ENCODE measurements at regions not wholly inside any gene's neighbourhood (a gene's known extent, or its start where the extent isn't known, plus 50 kb on each side); places are given as distances from the start of the nearest gene placed in this dataset.

DNA sequence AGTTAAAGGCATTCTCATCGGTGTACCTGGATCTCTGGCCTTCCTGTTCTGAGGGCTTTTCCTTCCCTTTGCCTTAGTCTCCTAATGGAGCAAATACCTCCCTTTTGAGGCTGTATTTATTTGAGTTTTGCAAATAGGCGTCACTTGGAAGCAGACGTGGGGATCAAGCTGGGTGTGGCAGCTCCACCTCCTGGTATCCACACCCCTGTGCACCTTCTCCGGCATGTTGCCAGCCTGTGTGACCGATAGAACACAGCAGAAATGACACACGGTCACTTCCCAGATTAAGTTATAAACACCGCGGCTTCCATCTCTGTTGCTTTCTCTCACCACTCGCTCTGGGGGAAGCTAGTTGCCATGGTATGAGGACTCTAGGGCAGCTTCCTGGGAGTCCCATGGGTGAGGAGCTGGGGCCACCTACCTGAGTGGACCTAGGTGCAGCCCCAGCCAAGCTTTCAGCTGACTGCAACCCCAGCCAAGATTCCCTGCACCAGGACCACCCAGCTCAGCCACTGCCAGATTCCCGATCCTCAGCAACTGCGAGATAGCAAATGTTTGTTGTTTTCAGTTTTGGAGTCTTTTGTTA, 214.4 kb upstream of the MVB12B start:
- intact Hi-C loops (cut with DNase I, micrococcal nuclease) = no loop called here
- H3K4me1 ChIP-seq (ENCODE audit: insufficient read depth, low read length) = no peaks in the 10 kb centered on the region
- H3K9me3 Mint-ChIP-seq = no peaks in the 10 kb centered on the region
- CTCF ChIA-PET = no interaction called here
- DNase-seq (no peak), ATAC-seq (ENCODE audit: poor library complexity) (no peak)
- no peak overlapping the region for H3K4me3 ChIP-seq (ENCODE audit: low read length)
- H3K36me3 Mint-ChIP-seq (ENCODE audit: low read depth) = no peaks in the 10 kb centered on the region
- no peak overlapping the region for H3K27ac ChIP-seq (ENCODE audit: low read depth in 1 of 2, low read length in 2 of 2)
- H3K4me3 Mint-ChIP-seq = no peak overlapping the region
- peaks cover 0 to 6% of the 10 kb centered on the region in 2 experiments for H3K9me3 ChIP-seq (ENCODE audit: control insufficient read depth in 1 of 2, insufficient read depth in 1 of 2, low read length in 2 of 2)
- H3K27me3 ChIP-seq (ENCODE audit: control insufficient read depth in 1 of 2, insufficient read depth in 2 of 2, low read length in 2 of 2) = peaks cover 2 to 4% of the 10 kb centered on the region in 2 experiments
- H3K27ac Mint-ChIP-seq = no peak overlapping the region
- TF ChIP-seq, protein P1, sequence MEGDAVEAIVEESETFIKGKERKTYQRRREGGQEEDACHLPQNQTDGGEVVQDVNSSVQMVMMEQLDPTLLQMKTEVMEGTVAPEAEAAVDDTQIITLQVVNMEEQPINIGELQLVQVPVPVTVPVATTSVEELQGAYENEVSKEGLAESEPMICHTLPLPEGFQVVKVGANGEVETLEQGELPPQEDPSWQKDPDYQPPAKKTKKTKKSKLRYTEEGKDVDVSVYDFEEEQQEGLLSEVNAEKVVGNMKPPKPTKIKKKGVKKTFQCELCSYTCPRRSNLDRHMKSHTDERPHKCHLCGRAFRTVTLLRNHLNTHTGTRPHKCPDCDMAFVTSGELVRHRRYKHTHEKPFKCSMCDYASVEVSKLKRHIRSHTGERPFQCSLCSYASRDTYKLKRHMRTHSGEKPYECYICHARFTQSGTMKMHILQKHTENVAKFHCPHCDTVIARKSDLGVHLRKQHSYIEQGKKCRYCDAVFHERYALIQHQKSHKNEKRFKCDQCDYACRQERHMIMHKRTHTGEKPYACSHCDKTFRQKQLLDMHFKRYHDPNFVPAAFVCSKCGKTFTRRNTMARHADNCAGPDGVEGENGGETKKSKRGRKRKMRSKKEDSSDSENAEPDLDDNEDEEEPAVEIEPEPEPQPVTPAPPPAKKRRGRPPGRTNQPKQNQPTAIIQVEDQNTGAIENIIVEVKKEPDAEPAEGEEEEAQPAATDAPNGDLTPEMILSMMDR (IDR thresholded peaks at IDR 0.05) = no peak
- POLR2A ChIA-PET = no interaction called here
- peaks cover 25% of the 10 kb centered on the region for H3K27me3 Mint-ChIP-seq
- H3K4me1 Mint-ChIP-seq (ENCODE audit: low read depth) = no peaks in the 10 kb centered on the region
- H3K36me3 ChIP-seq (ENCODE audit: insufficient read depth, low read length) = no peaks in the 10 kb centered on the region

DNA sequence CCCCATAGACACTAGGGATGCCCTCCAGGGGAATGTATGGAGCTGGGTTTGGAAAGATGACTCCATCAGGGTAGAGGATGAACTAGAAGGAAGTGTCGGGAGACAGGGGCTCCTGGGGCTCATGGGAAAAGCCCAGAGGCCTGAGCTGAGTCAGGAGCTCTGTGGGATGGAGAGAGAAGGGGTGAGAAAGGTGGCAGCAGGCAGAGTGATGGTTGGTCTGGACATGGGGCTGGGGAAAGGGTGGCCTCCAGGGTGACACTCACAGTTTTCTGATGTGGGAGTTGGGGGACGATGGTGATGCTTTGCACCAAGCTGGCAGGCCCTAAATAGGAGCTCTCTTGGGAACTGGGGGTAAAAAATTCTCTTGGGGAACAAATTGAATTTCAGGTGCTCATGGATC, 213.5 kb upstream of the MVB12B start:
- intact Hi-C loops (cut with DNase I, micrococcal nuclease) = no loop called here
- H3K27me3 ChIP-seq (ENCODE audit: control insufficient read depth in 1 of 2, insufficient read depth in 2 of 2, low read length in 2 of 2) = peaks cover 0 to 4% of the 10 kb centered on the region in 2 experiments
- CTCF ChIA-PET = no interaction called here
- H3K36me3 Mint-ChIP-seq (ENCODE audit: low read depth) = no peaks in the 10 kb centered on the region
- H3K9me3 Mint-ChIP-seq = no peaks in the 10 kb centered on the region
- no peak overlapping the region for H3K4me3 Mint-ChIP-seq
- TF ChIP-seq, protein P1 (IDR thresholded peaks at IDR 0.05) = no peak
- H3K4me3 ChIP-seq (ENCODE audit: low read length) = no peak overlapping the region
- H3K4me1 ChIP-seq (ENCODE audit: insufficient read depth, low read length) = no peaks in the 10 kb centered on the region
- no peaks in the 10 kb centered on the region for H3K36me3 ChIP-seq (ENCODE audit: insufficient read depth, low read length)
- POLR2A ChIA-PET = no interaction called here
- H3K9me3 ChIP-seq (ENCODE audit: control insufficient read depth in 1 of 2, insufficient read depth in 1 of 2, low read length in 2 of 2) = peaks cover 0 to 4% of the 10 kb centered on the region in 2 experiments
- ATAC-seq (ENCODE audit: poor library complexity) (no peak), DNase-seq (no peak)
- no peaks in the 10 kb centered on the region for H3K4me1 Mint-ChIP-seq (ENCODE audit: low read depth)
- H3K27ac Mint-ChIP-seq = no peak overlapping the region
- H3K27me3 Mint-ChIP-seq = peaks cover 31% of the 10 kb centered on the region
- H3K27ac ChIP-seq (ENCODE audit: low read depth in 1 of 2, low read length in 2 of 2) = no peak overlapping the region

DNA sequence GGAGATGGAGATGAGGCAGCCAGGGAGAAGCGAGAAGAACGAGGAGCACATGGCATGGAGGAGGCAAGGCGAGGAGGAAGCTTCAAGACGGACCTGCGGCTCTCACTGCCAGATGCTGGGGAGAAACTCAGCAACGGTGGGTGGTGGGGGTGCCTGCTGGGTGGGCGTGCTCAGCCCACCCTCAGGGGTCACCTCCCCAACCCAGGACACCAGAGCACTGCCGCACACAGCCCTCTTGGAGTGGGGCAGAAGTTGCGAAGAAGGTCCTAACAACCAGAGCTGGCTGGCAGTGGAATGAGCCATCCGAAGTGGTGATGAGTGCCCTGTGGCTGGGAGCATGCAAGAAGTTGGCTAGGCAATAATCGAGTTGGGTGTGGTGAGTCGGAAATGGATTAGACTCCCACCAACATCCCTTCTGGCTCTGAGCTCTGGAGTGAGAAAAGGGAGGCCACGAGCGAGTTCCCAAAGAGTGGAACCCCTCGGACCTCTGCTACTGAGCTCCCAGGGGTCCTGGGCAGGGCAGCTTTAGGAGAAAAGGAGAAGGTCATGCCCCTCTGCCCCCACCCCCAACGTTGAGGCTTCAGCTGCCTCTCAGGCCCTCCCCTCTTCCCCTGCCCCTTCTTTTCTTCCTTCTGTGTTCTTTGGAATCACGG, 212.7 kb upstream of the MVB12B start:
- intact Hi-C loops (cut with DNase I, micrococcal nuclease) = no loop called here
- H3K27ac ChIP-seq (ENCODE audit: low read depth in 1 of 2, low read length in 2 of 2) = no peak overlapping the region
- POLR2A ChIA-PET = no interaction called here
- H3K4me1 ChIP-seq (ENCODE audit: insufficient read depth, low read length) = no peaks in the 10 kb centered on the region
- Mint-ChIP-seq H3K27ac (no peak overlapping the region), H3K4me1 (ENCODE audit: low read depth) (no peaks in the 10 kb centered on the region), H3K4me3 (no peak overlapping the region), H3K9me3 (no peaks in the 10 kb centered on the region), H3K27me3 (peaks cover 26% of the 10 kb centered on the region), H3K36me3 (ENCODE audit: low read depth) (no peaks in the 10 kb centered on the region)
- H3K27me3 ChIP-seq (ENCODE audit: control insufficient read depth in 1 of 2, insufficient read depth in 2 of 2, low read length in 2 of 2) = peaks cover 0 to 4% of the 10 kb centered on the region in 2 experiments
- ATAC-seq (ENCODE audit: poor library complexity) = no peak
- CTCF ChIA-PET = no interaction called here
- H3K4me3 ChIP-seq (ENCODE audit: low read length) = no peak overlapping the region
- TF ChIP-seq, protein P1 (IDR thresholded peaks at IDR 0.05) = no peak
- H3K9me3 ChIP-seq (ENCODE audit: control insufficient read depth in 1 of 2, insufficient read depth in 1 of 2, low read length in 2 of 2) = no peaks in the 10 kb centered on the region
- H3K36me3 ChIP-seq (ENCODE audit: insufficient read depth, low read length) = no peaks in the 10 kb centered on the region
- DNase-seq = no peak
